HG03108 (cell line): ENCODE measurements at regions not wholly inside any gene's neighbourhood (a gene's known extent, or its start where the extent isn't known, plus 50 kb on each side); places are given as distances from the start of the nearest gene placed in this dataset.
"Not testable (repeated sequence)": the region's sequence is repeated elsewhere in the genome, so short reads cannot be mapped to it uniquely, and the experiment has no call there.

Experiments used
- ATAC-seq: cut with Tn5 transposase; IDR thresholded peaks from one replicate; pipeline ENCODE4 v1.9.1; 2021; ENCODE audit warnings: moderate library complexity; ENCODE audit not compliant: unreplicated experiment

DNA sequence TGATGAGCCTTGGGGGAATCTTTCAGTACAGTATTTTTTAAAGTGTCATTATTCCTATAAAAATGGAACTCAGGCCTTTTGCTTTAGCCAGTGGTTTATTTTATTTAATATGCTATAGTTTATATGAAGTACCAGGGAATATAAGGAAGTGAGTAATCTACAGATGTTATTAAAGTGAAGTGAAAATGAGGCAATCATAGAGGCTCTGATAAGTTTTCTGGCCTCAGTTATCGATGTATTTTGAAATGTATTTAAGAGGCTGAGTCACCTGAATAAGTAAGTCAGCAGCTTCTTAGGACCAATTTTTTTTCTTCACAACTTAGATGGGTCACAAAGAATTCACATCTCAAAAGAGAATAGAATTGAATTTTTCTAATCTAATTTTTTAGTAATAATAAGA is 829.0 kb downstream of the DNAH5 start:
- no peak for ATAC-seq

DNA sequence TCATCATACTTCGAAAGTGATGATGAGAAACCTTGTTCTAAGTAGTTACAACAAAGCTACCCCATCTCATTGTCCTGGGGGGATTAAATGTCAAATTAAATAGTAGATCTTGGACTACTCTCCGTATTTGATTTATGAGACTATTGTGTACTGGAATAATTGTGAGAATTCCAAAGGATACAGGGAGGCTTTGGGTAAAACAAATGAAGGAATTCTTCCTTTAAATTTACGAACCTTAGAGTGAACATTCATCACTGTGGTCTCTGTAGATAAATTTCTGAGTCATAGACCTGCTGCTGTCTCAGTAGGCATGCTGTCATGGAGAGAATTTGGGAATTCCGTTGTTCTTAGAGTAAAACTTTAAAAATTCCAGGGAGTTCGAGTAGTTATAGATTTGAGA is 836.2 kb downstream of the DNAH5 start:
- no peak for ATAC-seq

DNA sequence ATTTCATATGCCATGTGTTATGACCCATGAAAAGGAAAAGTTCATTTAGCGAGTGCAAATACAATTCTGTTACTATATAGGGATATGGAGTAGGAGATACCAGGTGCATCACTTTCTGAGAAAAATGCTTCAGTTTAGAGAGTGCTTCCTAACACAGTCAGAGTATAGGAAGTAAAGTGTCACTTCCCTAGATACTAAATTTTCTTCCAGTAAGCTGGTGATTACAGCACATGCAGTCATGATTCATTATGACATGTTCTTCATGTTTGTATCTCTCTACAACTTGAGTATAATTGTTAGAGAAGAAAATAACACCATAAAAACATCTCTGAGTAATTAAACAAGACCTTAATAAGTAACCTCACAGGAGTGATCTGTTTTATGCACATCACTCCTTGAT is 837.0 kb downstream of the DNAH5 start:
- ATAC-seq = no peak

DNA sequence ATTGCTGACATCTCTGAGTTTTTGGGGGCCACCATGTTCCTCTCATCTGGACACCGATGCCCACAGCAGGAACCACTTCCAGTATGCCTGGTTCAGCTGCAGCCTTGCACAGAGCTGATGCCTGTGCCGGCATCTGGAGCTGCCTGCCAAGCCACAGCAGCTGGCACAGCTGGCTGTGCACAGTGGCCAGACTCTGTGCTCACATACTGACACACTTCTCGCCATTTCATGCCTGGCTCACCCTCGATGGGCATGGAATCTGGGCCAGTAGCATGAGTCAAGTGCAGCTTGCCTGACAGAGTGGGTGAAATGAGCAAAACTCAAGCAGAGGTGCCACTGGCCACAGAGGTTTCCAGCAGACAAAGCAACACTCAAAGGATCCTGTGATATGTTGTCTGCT is 863.4 kb downstream of the DNAH5 start:
- no peak for ATAC-seq

DNA sequence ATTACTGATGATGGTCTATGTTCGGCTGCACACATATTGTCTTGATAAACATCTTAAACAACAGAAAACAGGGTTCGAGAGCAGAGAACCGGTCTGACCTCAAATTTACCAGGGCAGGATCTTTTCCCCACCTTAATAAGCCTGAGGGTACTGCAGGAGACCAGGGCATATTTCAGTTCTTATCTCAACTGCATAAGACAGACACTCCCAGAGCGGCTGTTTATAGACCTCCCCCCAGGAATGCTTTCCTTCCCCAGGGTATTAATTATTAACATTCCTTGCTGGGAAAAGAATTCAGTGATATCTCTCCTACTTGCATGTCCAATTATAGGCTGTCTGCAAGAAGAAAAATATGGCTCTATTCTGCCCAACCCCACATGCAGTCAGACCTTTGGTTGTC is 871.6 kb downstream of the DNAH5 start:
- not testable (repeated sequence) for ATAC-seq

DNA sequence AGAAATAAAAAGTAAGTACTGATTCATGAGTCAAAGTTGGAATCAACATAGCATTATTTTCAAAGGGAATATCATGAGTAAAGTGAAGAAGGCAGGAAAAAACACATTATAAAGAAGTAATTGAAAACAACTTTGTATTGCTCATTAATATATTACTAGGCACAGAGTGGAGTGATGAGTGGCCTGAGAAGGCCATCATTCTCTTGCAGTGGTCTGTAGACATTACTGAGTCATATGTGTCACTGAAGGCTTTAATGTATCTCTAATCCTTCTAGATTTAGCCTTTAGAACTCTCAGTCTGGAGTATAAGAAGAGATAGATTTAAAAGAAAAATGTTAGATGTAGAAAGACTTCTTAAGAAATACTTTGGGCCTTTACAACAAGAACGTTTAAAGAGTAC is 881.4 kb downstream of the DNAH5 start:
- no peak for ATAC-seq

DNA sequence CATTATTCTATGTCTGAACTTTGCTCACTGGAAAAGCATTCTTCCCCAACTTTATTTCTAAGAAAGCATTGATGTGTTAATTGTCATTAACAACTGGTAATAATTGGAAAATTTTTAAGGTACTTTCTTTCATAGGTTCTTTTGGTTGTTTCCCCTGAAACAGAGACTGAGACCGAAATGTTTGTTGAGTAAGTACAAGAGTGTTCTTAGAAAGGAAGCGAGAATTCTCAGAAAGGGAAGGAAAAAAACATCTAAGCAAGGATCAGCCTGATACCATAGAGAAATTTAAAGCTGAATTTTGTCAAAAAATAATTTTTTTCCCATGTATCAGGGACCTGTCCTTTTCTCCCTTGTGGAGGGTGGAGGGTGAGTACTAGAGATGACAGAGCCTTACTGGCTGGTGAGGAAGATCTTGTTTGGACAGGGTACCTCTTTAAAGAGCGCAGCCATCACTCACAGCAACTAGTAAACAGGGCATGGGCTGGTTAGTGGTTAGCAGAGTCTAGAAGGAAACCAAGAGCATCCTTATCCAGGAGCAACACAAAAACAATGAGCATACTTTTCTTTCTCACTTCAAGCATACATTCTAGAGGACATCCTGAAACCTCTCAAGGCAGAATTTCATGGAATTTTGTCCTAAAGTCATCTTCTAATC is 898.5 kb downstream of the DNAH5 start:
- no peak for ATAC-seq

DNA sequence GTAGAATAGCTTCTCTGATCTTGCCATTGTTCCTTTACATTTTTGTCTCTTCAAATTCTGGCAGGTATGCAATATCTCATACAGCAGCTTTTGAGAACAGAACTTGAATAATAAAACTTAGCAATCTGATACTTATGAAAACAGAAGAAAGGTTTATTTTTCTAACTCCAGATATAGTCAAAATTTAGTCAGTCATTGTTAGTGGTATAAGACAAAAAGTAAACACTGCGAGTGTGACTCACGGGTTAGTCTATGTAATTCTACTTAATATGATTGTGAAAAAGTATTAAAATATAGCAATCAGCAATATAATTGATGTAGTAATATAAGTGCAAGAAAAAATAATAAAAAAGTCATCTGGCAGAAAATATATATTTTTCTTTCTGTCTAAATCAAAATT is 910.4 kb downstream of the DNAH5 start:
- ATAC-seq = no peak

DNA sequence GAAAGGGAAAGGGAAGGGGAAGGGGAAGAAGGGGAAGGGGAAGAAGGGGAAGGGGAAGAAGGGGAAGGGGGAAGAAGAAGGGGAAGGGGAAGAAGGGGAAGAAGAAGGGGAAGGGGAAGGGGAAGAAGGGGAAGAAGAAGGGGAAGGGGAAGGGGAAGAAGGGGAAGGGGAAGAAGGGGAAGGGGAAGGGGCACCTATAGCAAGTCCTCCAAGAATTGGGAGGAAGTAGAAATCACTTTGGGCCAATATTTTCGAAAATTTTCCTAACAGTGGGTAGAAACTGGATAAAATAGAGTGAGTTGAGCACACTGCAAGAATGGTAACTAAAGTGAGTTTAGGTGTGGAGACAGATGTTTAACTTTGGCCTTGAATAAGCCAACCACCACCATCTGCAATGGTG is 915.3 kb downstream of the DNAH5 start:
- ATAC-seq = no peak

DNA sequence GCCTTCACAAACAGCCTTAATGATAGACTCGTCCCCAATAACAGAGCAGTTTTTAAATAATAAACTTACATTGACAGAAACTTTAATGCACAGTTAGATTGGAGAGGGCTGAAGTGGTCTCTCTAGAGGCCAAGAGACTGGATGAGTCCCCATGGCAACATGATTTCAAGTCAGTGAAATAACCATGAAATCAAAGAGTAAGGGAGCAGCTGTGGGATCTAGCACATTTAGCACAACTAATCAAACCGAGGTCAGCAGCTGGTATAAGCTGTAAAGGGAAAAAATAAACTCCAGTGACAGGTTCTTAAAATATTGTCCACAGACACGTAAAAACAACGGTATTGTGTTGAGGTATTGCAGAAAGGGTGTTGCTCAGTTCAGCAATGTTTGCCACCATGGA is 916.6 kb downstream of the DNAH5 start:
- no peak for ATAC-seq

DNA sequence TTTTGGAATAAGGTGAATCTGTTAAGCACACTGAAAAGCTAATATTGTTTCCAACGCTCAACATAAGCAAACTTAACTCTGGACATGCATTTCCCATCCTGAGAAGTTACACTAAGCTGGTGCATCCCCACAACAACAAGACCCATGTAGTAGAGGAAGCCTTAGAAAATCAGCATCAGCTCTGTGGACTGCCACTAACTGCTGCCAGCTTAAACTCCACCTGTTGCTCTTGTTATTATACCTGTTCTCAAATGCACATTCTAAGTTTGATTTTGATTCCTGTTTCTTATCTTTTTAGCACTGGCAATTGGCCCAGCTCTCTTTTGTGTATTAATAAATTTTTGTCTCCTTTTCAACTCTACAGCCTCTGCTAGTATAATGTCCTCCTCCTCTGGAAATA is 924.8 kb downstream of the DNAH5 start:
- ATAC-seq = no peak

DNA sequence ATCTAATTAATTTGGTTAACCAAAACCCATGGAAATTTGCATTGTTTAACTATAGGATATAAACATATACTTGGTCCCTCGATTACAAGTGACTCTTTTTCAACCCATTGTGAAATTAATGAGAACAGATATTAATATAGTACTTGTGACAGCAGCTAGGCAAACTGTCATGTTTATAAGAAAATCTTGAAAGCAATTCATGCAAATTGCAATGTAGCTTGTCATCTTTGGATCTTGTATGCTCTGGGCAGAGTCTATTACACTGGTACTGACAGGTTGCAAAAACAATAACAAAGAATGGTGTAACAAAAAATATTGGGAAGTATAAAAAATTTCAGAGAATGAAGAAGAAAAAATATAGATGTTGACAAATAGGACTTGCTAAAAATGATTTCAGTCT is 941.0 kb downstream of the DNAH5 start:
- ATAC-seq = no peak

DNA sequence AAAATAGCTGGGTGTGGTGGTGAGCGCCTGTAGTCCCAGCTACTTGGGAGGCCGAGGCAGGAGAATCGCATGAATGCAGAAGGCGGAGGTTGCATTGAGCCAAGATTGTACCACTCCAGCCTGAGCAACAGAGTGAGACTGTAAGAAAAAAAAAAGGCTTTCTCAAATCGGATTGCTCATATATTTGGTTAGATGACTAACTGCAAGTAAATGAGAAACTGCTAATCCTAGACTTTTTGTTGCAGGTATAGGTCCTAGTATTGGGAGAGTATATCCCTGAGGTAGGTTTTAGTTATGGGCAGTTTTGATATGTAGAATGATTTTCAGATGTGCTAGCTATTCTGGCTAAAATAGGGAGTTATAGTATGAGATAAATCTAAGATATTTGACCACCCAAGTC is 944.8 kb downstream of the DNAH5 start:
- no peak for ATAC-seq

DNA sequence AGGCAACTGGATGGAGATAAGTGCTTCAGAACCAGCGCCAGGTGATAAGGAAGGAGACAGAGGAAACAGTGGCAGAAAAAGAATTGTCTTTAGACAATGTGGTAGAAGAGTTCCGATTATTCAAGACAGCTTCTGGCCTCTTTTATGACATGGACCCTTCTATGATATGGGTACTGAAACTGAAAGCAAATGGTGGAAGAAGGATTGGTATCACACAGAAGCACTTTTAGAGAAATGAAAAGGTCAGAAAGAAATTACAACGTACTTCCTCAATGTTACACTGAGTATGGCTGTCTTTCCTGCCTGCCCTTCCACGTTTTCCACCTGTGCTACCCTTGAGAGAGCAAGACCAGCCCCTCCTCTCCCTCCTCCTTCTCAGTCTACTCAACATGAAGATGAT is 959.3 kb downstream of the DNAH5 start:
- no peak for ATAC-seq

DNA sequence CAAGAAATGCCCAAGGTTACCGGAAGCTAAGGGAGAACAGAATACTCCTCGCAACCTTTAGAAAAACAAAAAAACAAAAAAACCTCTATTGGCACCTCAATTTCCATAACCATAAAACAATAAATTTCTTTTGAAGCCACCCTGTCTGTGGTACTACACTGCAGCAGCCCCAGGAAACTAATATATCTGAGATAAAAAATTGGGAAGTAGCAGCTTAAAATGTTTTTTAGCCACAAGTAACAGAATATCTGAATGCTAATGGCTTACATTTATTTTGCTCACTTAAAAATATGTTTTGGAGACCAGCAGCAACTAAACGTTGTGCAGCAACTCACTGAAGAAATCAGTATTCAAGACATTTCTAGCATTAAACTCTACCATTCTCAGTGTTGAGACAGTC is 969.6 kb downstream of the DNAH5 start:
- no peak for ATAC-seq

DNA sequence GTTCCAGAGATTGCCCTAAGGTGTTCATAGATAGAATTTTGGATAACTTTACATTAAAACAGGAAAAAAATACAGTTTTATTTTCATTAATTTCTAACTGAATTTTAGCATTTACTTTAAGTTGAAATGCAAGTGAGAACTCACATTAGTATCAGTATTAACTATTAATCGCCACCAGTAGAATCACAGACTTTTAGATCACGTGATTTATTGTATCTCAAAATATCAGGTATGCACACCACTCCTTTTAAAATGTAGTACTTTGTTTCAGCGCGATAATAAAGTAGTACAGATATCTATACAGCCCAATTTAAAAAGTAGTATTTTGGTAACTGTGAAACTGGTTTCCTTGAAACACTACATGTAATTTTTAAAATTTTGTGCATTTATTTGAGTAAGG is 978.7 kb downstream of the DNAH5 start:
- no peak for ATAC-seq

DNA sequence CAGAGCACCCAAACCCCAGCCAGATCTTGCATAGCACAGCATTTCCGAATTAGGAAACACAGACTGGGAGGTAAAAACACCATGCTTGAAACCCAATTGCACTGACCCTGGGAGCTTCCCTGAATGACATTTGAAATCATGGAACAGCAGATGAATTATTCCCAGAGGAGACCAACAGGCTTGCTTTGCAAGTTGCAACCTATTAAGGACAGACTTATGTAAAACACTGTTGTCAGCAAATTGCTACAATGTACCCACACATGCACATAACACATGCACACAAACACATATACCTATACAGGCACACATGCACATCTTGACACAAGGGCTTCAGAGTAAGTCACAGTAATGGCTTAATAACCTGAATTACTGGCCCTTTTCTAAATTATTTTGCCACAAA is 984.8 kb downstream of the DNAH5 start:
- no peak for ATAC-seq

DNA sequence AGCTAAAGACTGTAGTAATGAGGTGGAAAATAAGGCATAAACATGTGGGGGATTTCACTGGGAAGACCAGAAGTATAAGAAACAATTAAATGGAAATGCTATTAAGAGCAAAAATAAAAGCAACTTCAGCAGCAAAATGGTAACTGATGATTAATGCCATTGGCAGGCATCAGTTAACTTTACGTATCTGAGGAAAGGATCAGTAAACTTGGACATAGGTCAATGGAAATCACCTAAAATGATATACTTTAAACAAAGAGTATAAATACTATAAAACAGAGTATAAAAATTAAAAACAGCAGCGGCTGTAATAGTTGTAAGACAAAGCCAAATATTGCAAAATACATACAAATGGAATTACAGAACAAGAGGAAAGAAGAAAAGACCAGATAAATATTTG is 992.1 kb downstream of the DNAH5 start:
- no peak for ATAC-seq

DNA sequence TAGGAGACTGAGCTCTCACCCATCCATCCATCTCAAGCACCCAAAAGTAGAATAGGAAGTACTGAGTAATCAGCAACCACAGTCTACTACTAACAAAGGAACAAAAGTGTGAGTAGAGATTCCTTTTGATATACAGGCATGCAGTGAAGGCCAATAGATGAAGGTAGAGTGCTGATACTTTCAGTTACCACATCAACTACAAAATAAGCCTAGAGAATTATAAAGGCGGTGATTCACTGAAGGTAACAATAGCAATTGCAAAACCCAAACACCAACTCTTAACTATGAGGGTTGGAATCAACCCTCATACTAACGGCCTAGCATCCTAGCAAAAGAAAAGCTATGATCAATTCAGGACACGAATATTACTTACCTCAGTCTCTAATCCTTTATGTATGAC is 992.6 kb downstream of the DNAH5 start:
- no peak for ATAC-seq

DNA sequence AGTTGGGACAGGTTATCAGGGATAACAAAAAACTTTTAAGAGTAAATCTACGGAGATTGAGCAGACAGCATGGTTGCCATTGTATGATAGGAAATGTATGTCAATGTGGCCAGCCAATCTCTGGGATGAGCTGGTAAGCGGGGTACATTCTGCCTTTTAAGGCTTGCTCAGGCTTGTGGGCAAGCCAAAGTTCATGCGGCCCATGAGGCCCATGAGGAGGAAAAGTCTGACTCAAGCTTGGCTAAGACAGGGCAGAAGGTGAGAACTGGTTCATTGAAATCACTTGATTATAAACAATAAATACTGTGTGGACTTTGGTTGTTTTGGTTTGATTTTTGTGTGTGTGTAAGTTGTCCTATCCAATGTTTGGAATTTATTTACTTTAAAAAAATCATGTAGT is 997.1 kb downstream of the DNAH5 start:
- ATAC-seq = no peak

DNA sequence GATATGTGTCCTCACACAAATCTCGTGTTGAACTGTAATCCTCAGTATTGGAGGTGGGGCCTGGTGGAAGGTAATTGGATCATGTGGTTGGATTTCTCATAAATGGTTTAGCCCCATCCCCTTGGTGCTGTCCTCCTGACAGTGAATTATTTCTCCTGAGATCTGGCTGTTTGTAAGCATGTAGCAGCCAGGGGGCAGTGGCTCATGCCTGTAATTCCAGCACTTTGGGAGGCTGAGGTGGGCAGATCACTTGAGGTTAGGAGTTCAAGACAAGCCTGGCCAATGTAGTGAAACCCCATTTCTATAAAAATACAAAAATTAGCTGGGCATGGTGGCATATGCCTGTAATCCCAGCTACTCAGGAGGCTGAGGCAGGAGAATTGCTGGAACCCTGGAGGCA is 999.0 kb downstream of the DNAH5 start:
- not testable (repeated sequence) for ATAC-seq

DNA sequence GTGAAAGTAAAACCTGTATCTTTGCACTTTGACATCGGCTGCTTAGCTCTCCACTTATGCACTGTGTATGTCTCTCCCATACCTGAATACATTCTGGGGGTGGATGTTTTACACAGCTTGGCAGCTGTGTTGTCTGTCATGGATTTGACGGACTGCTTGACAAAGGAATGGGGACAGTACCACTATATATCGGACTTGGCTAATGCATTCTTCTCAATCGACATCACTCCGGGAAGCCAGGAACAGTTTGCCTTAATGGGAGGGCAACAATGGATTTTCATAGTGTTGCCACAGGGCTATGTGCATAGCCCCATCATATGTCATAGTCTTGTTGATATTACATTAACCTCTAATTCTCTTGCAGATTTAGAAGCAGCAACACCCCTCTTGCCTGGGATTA is 1008.3 kb downstream of the DNAH5 start:
- ATAC-seq = no peak

DNA sequence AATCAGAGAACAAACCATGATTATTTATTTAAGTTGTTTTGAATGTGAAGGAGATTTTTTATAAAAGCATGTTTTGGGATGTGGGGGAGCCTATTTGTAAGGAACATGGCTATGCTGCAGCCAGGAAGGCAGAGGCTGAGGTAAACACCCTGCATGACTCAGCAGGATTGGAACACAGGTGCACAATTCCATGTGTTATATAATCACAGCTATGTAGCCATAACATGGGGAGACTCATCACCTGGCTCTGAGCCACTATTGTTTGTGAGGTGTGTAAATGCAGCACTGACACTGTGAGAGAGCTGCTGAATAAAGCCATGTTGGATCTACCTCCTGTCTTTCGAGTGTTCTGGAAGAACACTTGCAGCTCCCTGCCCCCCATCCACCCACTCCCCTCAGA is 1009.8 kb downstream of the DNAH5 start:
- no peak for ATAC-seq

DNA sequence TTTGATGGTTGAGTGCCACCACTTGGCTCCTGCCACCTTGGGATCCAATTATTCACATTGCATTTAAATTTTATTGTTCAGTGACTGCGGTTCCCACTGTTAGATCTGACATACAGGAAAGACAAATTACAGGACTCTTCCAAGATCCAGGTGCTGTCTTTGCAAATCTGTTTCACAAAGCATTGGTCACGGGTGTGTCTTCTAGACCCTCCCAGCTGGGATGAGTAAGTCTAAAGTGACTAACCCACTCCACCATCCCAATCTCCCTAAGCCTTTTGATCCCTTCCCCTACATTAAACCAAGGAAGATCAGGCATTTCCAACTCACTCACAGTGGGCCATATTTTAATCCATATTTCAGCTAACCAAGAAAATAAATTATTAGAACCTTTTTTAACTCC is 1016.3 kb upstream of the CTNND2 start:
- no peak for ATAC-seq
